ENCODE measurements at regions not wholly inside any gene's neighbourhood (a gene's known extent, or its start where the extent isn't known, plus 50 kb on each side); places are given as distances from the start of the nearest gene placed in this dataset.

DNA sequence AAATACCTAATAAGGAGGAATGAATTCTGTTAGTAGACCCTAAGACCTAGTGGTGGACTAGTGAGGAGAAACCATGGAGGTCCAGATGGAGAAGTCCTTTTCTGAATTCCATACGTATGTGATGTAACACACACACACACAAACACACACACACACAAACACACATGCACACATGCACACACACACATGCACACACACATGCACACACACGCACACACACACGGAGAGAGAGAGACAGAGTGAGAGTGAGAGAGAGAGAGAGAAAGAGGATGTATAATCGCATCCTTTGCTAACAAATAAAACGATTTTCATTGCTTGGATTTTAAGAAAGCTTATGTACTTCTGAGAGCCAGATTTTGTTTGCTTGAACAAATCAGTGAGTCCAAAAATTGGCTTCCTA, 132.6 kb upstream of the CEP162 start:
- no peak for DNase-seq
- Histone ChIP-seq H3K4me3 (no peak overlapping the region), H3K4me1 (no peaks in the 10 kb centered on the region), H3K9me3 (no peaks in the 10 kb centered on the region), H3K36me3 (no peaks in the 10 kb centered on the region), H3K27ac (no peak overlapping the region), H3K27me3 (no peaks in the 10 kb centered on the region), H3K9ac (ENCODE audit: low read depth in 2 of 2, low read length in 2 of 2) (no peak overlapping the region)
- intact Hi-C loops (cut with DNase I), result no loop called here
- TF ChIP-seq, protein P1, sequence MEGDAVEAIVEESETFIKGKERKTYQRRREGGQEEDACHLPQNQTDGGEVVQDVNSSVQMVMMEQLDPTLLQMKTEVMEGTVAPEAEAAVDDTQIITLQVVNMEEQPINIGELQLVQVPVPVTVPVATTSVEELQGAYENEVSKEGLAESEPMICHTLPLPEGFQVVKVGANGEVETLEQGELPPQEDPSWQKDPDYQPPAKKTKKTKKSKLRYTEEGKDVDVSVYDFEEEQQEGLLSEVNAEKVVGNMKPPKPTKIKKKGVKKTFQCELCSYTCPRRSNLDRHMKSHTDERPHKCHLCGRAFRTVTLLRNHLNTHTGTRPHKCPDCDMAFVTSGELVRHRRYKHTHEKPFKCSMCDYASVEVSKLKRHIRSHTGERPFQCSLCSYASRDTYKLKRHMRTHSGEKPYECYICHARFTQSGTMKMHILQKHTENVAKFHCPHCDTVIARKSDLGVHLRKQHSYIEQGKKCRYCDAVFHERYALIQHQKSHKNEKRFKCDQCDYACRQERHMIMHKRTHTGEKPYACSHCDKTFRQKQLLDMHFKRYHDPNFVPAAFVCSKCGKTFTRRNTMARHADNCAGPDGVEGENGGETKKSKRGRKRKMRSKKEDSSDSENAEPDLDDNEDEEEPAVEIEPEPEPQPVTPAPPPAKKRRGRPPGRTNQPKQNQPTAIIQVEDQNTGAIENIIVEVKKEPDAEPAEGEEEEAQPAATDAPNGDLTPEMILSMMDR (IDR thresholded peaks at IDR 0.05), result no peak

DNA sequence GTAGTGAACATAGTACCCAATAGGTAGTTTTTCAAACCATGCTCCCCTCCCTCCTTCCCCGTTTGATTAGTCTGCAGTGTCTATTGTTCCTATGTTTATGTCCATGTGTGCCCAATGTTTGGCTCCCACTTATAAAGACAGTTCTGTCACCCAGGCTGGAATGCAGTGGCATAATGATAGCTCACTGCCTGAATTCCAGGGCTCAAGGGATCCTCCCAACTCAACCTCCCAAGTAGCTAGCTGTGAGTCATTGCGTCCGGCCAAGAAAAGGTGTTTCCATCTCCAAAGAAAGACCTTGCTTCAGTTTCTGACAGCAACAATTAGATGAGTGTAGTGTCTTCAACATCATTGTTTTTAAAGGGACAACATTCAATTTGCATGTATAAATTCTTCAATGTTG, 131.1 kb upstream of the CEP162 start:
- Histone ChIP-seq H3K9me3 (no peaks in the 10 kb centered on the region), H3K27ac (no peak overlapping the region), H3K36me3 (no peaks in the 10 kb centered on the region), H3K27me3 (no peaks in the 10 kb centered on the region), H3K4me1 (no peaks in the 10 kb centered on the region), H3K9ac (ENCODE audit: low read depth in 2 of 2, low read length in 2 of 2) (no peak overlapping the region), H3K4me3 (no peak overlapping the region)
- no peak for DNase-seq
- intact Hi-C loops (cut with DNase I), result no loop called here
- TF ChIP-seq, protein P1 (IDR thresholded peaks at IDR 0.05), result no peak

DNA sequence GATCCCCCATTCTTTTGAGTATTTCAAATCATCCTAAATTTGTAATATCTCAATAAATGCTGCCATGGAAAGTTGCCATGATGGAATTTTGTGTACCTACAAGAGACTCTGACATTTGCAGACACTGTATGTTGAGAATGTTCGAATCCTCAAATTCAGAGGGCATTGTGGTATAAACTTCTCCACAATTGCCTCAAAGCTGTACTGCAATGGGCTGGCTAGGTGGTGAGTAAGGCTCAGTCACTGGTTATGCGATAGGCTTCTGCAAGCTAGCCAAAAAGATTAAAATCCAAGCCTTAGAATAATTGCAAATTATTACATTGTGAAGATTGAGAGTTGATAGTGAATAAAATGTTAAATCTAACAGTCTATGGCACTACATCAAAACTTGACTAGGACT, 130.2 kb upstream of the CEP162 start:
- TF ChIP-seq, protein P1 (IDR thresholded peaks at IDR 0.05), result no peak

DNA sequence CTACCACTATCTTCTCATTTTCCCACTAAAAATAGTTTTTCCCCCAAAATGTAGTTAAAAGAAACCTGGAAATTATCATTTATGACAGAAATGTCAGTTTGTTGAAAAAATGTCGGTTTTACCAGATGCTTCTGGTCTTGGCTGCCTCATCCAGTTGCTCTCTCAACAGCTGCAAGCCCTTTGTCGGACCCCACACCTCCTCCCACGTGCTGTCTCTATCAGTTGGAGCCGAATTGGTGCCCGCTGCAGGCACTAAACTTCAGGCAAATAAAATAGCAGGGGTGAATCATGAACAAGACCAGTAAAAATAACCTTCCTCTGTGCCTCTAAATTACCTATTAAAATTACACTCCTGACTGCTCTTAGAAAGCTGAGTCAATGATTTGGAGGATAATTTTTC, 129.5 kb upstream of the CEP162 start:
- Histone ChIP-seq H3K4me3 (no peak overlapping the region), H3K27me3 (no peaks in the 10 kb centered on the region), H3K4me1 (no peaks in the 10 kb centered on the region), H3K27ac (no peak overlapping the region), H3K9me3 (no peaks in the 10 kb centered on the region), H3K36me3 (no peaks in the 10 kb centered on the region), H3K9ac (ENCODE audit: low read depth in 2 of 2, low read length in 2 of 2) (no peak overlapping the region)
- intact Hi-C loops (cut with DNase I), result no loop called here
- no peak for DNase-seq
- TF ChIP-seq, protein P1 (IDR thresholded peaks at IDR 0.05), result no peak

More for the DNA sequence above, 130.2 kb upstream of the CEP162 start:
- Histone ChIP-seq H3K27ac (no peak overlapping the region), H3K4me1 (no peaks in the 10 kb centered on the region), H3K36me3 (no peaks in the 10 kb centered on the region), H3K4me3 (no peak overlapping the region), H3K9me3 (no peaks in the 10 kb centered on the region), H3K27me3 (no peaks in the 10 kb centered on the region), H3K9ac (ENCODE audit: low read depth in 2 of 2, low read length in 2 of 2) (no peak overlapping the region)
- intact Hi-C loops (cut with DNase I), result no loop called here
- DNase-seq, result no peak

DNA sequence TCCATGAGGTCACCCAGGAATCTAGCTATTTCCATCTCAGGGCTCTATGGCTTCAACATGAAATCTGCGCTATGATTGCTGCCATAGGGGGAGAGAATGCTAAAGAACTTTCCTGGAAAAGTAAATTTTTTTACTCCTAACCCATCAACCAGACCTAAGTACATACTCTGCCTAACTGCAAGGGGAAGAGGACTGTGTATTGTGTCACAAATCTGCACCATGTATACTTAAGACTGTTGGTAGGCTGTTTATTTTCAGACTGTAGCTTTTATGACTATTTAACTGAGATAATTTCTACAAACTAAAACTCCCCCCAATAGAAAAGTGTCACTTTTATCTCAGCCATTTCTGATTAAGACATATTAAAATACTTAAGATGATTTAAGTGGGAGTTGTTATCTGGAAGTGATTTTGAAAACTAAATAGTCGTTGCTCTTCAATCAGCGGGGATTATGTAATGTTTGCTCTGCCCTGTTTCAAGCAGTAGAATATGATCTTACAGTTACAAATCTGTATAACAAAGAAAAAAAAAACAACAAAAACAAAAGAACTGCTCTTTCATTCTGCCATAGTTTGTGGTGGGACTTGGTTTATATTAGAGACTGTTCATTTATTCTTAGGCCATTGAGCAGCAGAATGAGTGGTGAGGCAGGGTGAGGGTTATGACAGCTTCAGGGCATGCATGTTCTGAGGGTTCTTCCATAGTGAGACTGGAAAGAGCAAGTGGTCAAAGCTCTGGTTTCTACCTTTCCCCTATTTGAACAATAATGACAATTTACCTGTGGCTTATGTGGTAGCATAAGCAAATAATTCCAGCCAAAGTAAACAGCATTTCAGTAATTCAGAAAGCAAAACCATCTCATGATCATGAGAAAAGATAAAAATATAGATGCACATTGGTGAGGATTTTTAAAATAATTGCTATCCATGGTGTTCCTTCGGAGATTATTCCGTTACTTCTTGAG, 126.3 kb upstream of the CEP162 start:
- intact Hi-C loops (cut with DNase I), result no loop called here
- Histone ChIP-seq H3K36me3 (no peaks in the 10 kb centered on the region), H3K9me3 (no peaks in the 10 kb centered on the region), H3K4me3 (no peak overlapping the region), H3K27me3 (no peaks in the 10 kb centered on the region), H3K27ac (no peak overlapping the region), H3K4me1 (no peaks in the 10 kb centered on the region), H3K9ac (ENCODE audit: low read depth in 2 of 2, low read length in 2 of 2) (no peak overlapping the region)
- no peak for DNase-seq
- TF ChIP-seq, protein P1 (IDR thresholded peaks at IDR 0.05), result no peak
